ENCODE measurements at regions not wholly inside any gene's neighbourhood (a gene's known extent, or its start where the extent isn't known, plus 50 kb on each side); places are given as distances from the start of the nearest gene placed in this dataset.

GRCh38 chr14:22271838-22272799 is 316.9 kb downstream of the DAD1 start:
- Histone ChIP-seq H3K4me1 (no peaks in the 10 kb centered on the region), H3K4me3 (no peak overlapping the region), H3K9me3 (no peaks in the 10 kb centered on the region), H3K27ac (no peak overlapping the region), H3K27me3 (no peaks in the 10 kb centered on the region), H3K36me3 (no peaks in the 10 kb centered on the region)
- TF ChIP-seq CTCF (IDR thresholded peaks at IDR 0.05 in 4 of 5, conservative IDR thresholded peaks at IDR 0.05 in 1 of 5) (no peak), POLR2A (IDR thresholded peaks at IDR 0.05) (no peak)
- intact Hi-C loops (cut with DNase I; ENCODE audit: low total_unique reads) (no loop called here), in situ Hi-C loops (cut with MboI; ENCODE audit: low sequenced_read_pairs in 4 of 4) (no loop called here)
- no peak for ATAC-seq
- no peak for DNase-seq

GRCh38 chr14:22268875-22269274 is 320.1 kb downstream of the DAD1 start:
- no peak for TF ChIP-seq POLR2A (IDR thresholded peaks at IDR 0.05)
- no peak for TF ChIP-seq CTCF (IDR thresholded peaks at IDR 0.05 in 4 of 5, conservative IDR thresholded peaks at IDR 0.05 in 1 of 5)
- ATAC-seq, result no peak
- no peaks in the 10 kb centered on the region for H3K36me3 ChIP-seq
- no peak overlapping the region for H3K27ac ChIP-seq
- H3K4me3 ChIP-seq, result no peak overlapping the region
- no peaks in the 10 kb centered on the region for H3K9me3 ChIP-seq
- no peaks in the 10 kb centered on the region for H3K4me1 ChIP-seq
- in situ Hi-C loops (cut with MboI; ENCODE audit: low sequenced_read_pairs in 4 of 4) (no loop called here), intact Hi-C loops (cut with DNase I; ENCODE audit: low total_unique reads) (no loop called here)
- no peak for DNase-seq
- no peaks in the 10 kb centered on the region for H3K27me3 ChIP-seq

- intact Hi-C loops (cut with DNase I; ENCODE audit: low total_unique reads) (no loop called here), in situ Hi-C loops (cut with MboI; ENCODE audit: low sequenced_read_pairs in 4 of 4) (no loop called here)
Observed at GRCh38 chr14:22266683-22267082, 322.3 kb downstream of the DAD1 start.

GRCh38 chr14:22266142-22266442 is 322.9 kb downstream of the DAD1 start:
- in situ Hi-C loops (cut with MboI; ENCODE audit: low sequenced_read_pairs in 4 of 4), result no loop called here
- no peaks in the 10 kb centered on the region for H3K27me3 ChIP-seq
- H3K9me3 ChIP-seq, result no peaks in the 10 kb centered on the region
- ATAC-seq (no peak), DNase-seq (no peak)
- intact Hi-C loops (cut with DNase I; ENCODE audit: low total_unique reads), result no loop called here
- TF ChIP-seq POLR2A (IDR thresholded peaks at IDR 0.05), result no peak
- TF ChIP-seq CTCF (IDR thresholded peaks at IDR 0.05 in 4 of 5, conservative IDR thresholded peaks at IDR 0.05 in 1 of 5), result no peak
- no peak overlapping the region for H3K27ac ChIP-seq
- H3K4me3 ChIP-seq, result no peak overlapping the region
- H3K4me1 ChIP-seq, result no peaks in the 10 kb centered on the region
- no peaks in the 10 kb centered on the region for H3K36me3 ChIP-seq

More at GRCh38 chr14:22266683-22267082, 322.3 kb downstream of the DAD1 start:
- Histone ChIP-seq H3K4me1 (no peaks in the 10 kb centered on the region), H3K27ac (no peak overlapping the region), H3K27me3 (no peaks in the 10 kb centered on the region), H3K9me3 (no peaks in the 10 kb centered on the region), H3K36me3 (no peaks in the 10 kb centered on the region), H3K4me3 (no peak overlapping the region)
- no peak for ATAC-seq
- no peak for TF ChIP-seq POLR2A (IDR thresholded peaks at IDR 0.05)
- TF ChIP-seq CTCF (IDR thresholded peaks at IDR 0.05 in 4 of 5, conservative IDR thresholded peaks at IDR 0.05 in 1 of 5), result no peak
- no peak for DNase-seq
